RWPE1 (cell line): ENCODE measurements at regions not wholly inside any gene's neighbourhood (a gene's known extent, or its start where the extent isn't known, plus 50 kb on each side); places are given as distances from the start of the nearest gene placed in this dataset.

Experiments used
- CTCF ChIA-PET: fragments of 350-600 bp; sonication (Branson Sonifier 250); formaldehyde crosslinking; extraction: SDS; loops from one replicate; lab custom pipeline; 2021; lab: Yijun Ruan, JAX
- POLR2A ChIA-PET: fragments of 400-600 bp; formaldehyde crosslinking; extraction: SDS; loops from one replicate; lab custom pipeline; 2020; ENCODE audit warnings: antibody characterized with exemption; ENCODE audit not compliant: low non-redundant PET; lab: Yijun Ruan, JAX
- DNase-seq: peaks from one replicate; pipeline ENCODE4 v3.0.0; 2012; ENCODE audit warnings: low spot score
- H3K27ac ChIP-seq: fragments of 450-650 bp; 2 replicates; pipeline ENCODE4 v1.5.1; 2017
- TF ChIP-seq, protein P1 (sequence below): fragments of 450-650 bp; conservative IDR thresholded peaks from 2 replicates; pipeline ENCODE4 v1.5.1; 2017; ENCODE audit warnings: low read depth, mild to moderate bottlenecking

DNA sequence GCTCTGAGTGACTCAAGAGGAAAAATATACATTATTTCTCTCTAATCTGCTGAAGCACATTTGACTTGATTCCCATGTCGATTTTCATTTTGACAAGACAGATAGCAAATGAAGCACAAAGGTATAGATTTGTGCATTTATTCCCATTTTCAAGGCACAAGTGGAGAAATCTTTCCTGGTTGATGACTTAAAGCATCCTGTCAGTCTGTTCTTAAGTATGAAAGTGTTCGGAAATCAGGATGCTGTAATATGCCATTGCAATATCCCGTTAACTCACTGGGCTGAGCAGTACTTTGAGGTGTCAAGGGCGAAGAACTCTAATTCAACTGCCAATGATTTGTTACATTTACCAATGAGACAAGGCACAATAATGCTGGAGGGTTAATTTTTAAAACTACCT, 185.2 kb upstream of the LRP1B start:
- H3K27ac ChIP-seq, result no peak overlapping the region
- CTCF ChIA-PET, result no interaction called here
- POLR2A ChIA-PET, result no interaction called here
- TF ChIP-seq, protein P1, sequence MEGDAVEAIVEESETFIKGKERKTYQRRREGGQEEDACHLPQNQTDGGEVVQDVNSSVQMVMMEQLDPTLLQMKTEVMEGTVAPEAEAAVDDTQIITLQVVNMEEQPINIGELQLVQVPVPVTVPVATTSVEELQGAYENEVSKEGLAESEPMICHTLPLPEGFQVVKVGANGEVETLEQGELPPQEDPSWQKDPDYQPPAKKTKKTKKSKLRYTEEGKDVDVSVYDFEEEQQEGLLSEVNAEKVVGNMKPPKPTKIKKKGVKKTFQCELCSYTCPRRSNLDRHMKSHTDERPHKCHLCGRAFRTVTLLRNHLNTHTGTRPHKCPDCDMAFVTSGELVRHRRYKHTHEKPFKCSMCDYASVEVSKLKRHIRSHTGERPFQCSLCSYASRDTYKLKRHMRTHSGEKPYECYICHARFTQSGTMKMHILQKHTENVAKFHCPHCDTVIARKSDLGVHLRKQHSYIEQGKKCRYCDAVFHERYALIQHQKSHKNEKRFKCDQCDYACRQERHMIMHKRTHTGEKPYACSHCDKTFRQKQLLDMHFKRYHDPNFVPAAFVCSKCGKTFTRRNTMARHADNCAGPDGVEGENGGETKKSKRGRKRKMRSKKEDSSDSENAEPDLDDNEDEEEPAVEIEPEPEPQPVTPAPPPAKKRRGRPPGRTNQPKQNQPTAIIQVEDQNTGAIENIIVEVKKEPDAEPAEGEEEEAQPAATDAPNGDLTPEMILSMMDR, result no peak
- DNase-seq, result no peak

DNA sequence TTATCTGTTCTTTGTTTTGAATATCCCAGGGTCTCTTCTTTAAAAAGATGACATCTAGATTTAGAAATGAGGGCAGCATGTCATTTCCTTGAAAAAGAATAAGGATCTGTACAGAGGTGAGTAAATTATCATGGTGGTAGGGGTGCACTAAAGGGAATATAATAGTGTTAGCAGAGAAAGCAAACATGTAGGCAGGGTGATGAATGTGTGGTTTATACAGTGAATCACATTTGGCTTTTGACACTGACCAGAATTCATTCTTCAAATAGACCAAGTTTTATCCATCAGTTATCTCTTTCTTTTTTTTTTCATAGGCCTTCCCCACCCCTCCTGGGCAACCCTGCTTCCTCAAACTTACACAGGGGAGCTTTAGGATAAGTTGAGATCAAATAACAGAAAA, 184.5 kb upstream of the LRP1B start:
- no peak for DNase-seq
- TF ChIP-seq, protein P1, result no peak
- CTCF ChIA-PET, result no interaction called here
- POLR2A ChIA-PET, result no interaction called here
- no peak overlapping the region for H3K27ac ChIP-seq

DNA sequence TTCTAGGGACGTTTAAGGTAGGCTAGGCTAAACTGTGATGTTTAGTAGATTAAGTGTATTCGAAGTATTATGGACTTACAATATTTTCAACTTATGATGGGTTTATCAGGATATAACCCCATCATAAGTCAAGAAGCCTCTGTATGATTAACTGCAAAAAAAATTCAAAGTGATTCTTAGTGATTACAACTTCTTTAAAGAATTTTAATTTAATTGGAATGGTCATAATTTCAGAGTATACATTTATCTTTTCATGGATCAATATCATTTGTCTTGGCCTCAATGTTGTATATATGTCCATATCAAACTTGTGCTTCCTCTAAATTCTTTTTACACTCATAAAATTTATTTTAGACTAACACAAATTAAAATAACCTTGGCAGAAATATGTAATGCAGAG, 183.3 kb upstream of the LRP1B start:
- TF ChIP-seq, protein P1, result no peak
- ChIA-PET CTCF (no interaction called here), POLR2A (no interaction called here)
- DNase-seq, result no peak
- no peak overlapping the region for H3K27ac ChIP-seq

DNA sequence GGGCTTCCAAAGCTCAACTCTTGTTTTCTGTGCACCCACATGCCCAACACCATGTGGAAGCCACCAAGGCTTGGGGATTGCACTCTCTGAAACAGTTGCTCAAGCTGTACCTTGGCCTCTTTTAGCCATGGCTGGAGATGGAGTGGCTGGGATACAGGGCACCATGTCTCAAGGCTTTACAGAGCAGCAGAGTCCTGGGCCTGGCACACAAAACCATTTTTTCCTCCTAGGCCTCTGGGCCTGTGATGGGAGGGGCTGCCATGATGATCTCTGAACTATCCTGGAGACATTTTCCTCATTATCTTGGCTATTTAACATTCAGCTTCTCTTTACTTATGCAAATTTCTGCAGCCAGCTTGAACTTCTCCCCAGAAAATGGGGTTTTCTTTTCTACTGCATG, 179.7 kb upstream of the LRP1B start:
- TF ChIP-seq, protein P1, result no peak
- H3K27ac ChIP-seq, result no peak overlapping the region
- ChIA-PET POLR2A (no interaction called here), CTCF (no interaction called here)
- DNase-seq, result no peak

DNA sequence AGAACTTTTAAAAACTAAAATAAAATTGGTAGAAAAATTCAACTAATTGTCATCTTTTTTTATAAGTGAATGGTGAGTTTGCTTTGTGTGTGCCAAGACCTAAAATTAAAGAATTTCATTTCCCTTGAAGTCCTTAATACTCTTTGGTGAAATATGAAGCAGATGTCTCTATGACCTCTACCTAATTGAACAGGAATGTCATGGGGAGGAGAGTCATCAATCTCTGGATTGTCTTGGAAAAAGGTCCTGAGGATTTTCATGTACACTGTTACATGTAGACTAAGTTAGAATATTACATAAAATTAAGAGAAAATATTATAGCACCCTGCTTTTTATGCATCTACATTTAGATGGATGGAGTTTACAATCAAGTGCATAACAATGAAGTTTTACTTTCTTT, 177.9 kb upstream of the LRP1B start:
- TF ChIP-seq, protein P1, result no peak
- ChIA-PET CTCF (interaction anchor here (0.6 kb wide), 2 partner anchors 74 to 1157 kb away, joined by 3 read pairs; no protein-coding TSS in a partner anchor), POLR2A (no interaction called here)
- no peak for DNase-seq
- no peak overlapping the region for H3K27ac ChIP-seq

DNA sequence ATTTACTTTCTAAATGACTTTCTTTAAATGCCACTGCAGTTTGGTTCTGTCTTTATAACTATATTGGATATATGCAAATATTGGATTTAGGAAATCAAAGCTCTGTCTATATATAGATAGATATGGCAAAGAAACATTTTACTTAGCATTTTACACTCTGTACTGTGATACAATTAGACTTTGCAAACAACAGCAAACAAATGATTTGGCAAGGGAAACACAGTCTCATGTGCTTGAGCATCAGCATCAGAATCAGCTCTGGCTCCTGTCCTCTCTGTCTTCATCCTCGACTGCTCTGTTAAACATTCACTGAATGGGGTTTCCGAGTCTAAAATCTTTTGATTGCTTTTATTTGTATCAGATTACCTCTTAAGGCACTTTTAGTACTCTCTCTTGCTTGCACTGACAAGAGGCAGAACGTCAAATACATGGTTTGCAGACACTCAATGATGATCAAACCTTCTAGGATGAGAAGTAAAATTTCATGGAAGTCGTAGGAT, 176.8 kb upstream of the LRP1B start:
- ChIA-PET CTCF (no interaction called here), POLR2A (no interaction called here)
- TF ChIP-seq, protein P1, result no peak
- no peak for DNase-seq
- no peak overlapping the region for H3K27ac ChIP-seq

DNA sequence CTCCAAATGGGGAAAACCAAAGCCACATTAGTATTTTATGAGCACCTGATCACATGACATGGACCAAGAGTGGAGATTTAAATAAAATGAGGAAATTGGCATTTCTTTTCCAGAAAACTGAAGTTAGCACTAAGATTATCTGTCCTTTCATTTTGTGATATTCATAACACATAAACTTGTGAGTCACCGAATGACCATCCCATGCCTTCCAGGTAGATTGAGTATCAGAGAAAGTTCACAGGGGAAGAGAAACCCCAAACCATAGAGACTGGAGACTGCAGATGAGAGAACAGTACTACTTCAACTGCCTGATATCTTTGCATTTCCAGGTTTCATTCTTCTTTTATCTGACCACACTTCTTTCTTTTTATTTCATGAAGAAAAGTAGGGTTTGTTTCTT, 176.3 kb upstream of the LRP1B start:
- TF ChIP-seq, protein P1, result no peak
- H3K27ac ChIP-seq, result no peak overlapping the region
- ChIA-PET CTCF (no interaction called here), POLR2A (no interaction called here)
- no peak for DNase-seq
